Activated CD4-positive, alpha-beta T cell treated with anti-CD3 and anti-CD28 coated beads, Interleukin-2, amount 10 ng/mL, durations not matched to agents 7 days and 5 days (primary cell): ENCODE measurements at regions not wholly inside any gene's neighbourhood (a gene's known extent, or its start where the extent isn't known, plus 50 kb on each side); places are given as distances from the start of the nearest gene placed in this dataset.
"Not testable (repeated sequence)": the region's sequence is repeated elsewhere in the genome, so short reads cannot be mapped to it uniquely, and the experiment has no call there.

Experiments
- CTCF ChIA-PET: fragments of 350-600 bp; sonication (Branson Sonifier 250); formaldehyde crosslinking; loops from one replicate; lab custom pipeline; 2021; ENCODE audit warnings: antibody characterized with exemption; lab: Charles Lee
- POLR2A ChIA-PET: fragments of 350-600 bp; sonication (Branson Sonifier 250); formaldehyde crosslinking; loops from one replicate; lab custom pipeline; 2021; ENCODE audit warnings: antibody characterized with exemption; lab: Charles Lee
- DNase-seq: peaks from one replicate; pipeline ENCODE4 v3.0.0-alpha.2; 2020
- H3K27ac Mint-ChIP-seq: one replicate; pipeline ENCODE4 v1.8.0; 2021; ENCODE audit warnings: mild to moderate bottlenecking, moderate library complexity, mixed read lengths
- H3K27me3 Mint-ChIP-seq: one replicate; pipeline ENCODE4 v1.8.0; 2021; ENCODE audit warnings: mixed read lengths
- H3K36me3 Mint-ChIP-seq: one replicate; pipeline ENCODE4 v1.8.0; 2021; ENCODE audit warnings: low read depth, mixed read lengths
- H3K4me1 Mint-ChIP-seq: one replicate; pipeline ENCODE4 v1.8.0; 2021; ENCODE audit warnings: mixed read lengths
- H3K4me3 Mint-ChIP-seq: one replicate; pipeline ENCODE4 v1.8.0; 2021; ENCODE audit warnings: mild to moderate bottlenecking, moderate library complexity, mixed read lengths
- H3K9me3 Mint-ChIP-seq: one replicate; pipeline ENCODE4 v1.8.0; 2021; ENCODE audit warnings: mixed read lengths

DNA sequence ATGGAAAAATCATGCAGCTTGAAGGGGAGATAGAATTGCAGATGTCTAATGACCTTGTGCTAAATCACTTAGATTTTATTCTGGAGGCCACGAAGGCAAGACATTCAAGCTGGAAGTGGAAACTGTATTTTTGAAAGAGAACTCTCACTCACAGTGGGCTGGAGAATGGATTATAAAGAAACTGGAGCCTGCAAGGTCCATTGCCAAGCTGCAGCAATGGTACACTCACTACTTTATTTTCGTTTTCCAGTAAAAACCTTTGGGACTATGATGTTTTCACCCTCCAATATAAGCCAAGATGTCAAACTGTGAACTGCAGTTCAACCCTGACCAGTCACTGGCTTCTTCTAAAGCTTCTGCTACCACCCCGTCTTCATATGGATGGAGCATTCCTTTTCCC lies 62.0 kb downstream of the SKIDA1 start:
- Mint-ChIP-seq H3K4me1 (no peaks in the 10 kb centered on the region), H3K36me3 (no peaks in the 10 kb centered on the region), H3K27ac (no peak overlapping the region), H3K9me3 (no peaks in the 10 kb centered on the region), H3K27me3 (peaks cover 2% of the 10 kb centered on the region), H3K4me3 (no peak overlapping the region)
- DNase-seq, result no peak
- CTCF ChIA-PET, result no interaction called here
- POLR2A ChIA-PET, result no interaction called here

DNA sequence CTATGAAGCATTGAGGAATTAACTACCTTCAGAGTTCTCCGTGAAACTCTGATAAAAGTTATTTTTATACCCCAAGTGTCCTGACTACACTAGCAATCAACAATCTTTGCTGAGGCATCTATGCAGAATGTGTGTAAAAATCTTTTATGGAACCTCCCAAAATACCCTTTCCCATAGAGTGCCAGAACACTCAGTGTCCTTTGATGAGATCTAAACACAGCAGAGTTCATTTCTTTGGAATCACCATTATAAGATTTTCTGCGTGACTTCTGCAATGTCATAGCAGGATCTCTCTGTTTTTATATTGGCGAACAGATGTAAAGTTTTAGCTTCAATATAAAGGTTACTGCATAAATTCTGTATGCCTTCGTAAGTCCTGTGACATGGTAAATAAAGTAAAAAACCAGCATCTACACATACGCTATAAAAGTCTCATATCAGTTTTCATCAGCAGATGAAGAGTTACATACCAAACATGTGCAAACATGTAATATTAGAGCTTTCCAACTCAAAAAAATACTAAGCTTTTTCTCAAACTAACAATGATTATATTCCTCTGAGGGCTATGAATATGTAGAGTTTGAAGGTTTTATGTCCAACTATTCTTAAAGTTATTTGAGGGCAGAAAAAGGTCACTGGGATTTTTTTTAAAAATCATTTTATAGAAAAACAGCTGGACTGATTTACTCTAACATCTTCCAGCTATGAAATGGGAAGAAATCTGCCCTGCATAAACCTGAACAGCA lies 67.2 kb downstream of the SKIDA1 start:
- Mint-ChIP-seq H3K9me3 (no peaks in the 10 kb centered on the region), H3K4me3 (no peak overlapping the region), H3K27me3 (peaks cover 5% of the 10 kb centered on the region), H3K27ac (no peak overlapping the region), H3K4me1 (no peaks in the 10 kb centered on the region), H3K36me3 (no peaks in the 10 kb centered on the region)
- ChIA-PET CTCF (interaction anchor here (0.9 kb wide), 1 partner anchor 38 kb away, joined by 3 read pairs; no protein-coding TSS in a partner anchor), POLR2A (no interaction called here)
- no peak for DNase-seq

GRCh38 chr10:21456160-21456559 lies 69.3 kb downstream of the SKIDA1 start:
- H3K27me3 Mint-ChIP-seq, result peaks cover 2% of the 10 kb centered on the region
- no peaks in the 10 kb centered on the region for H3K4me1 Mint-ChIP-seq
- no peaks in the 10 kb centered on the region for H3K36me3 Mint-ChIP-seq
- no peak overlapping the region for H3K27ac Mint-ChIP-seq
- CTCF ChIA-PET, result no interaction called here
- no peaks in the 10 kb centered on the region for H3K9me3 Mint-ChIP-seq
- no peak overlapping the region for H3K4me3 Mint-ChIP-seq
- DNase-seq, result no peak
- POLR2A ChIA-PET, result no interaction called here

- Mint-ChIP-seq H3K4me1 (no peaks in the 10 kb centered on the region), H3K36me3 (no peaks in the 10 kb centered on the region), H3K4me3 (no peak overlapping the region), H3K9me3 (no peaks in the 10 kb centered on the region), H3K27me3 (peaks cover 2% of the 10 kb centered on the region), H3K27ac (no peak overlapping the region)
- ChIA-PET CTCF (interaction anchor here (0.6 kb wide), 1 partner anchor 618 kb away, joined by 4 read pairs; no protein-coding TSS in a partner anchor), POLR2A (no interaction called here)
- no peak for DNase-seq
Measured at GRCh38 chr10:21452203-21452602, 73.3 kb downstream of the SKIDA1 start.

GRCh38 chr10:21449288-21449966 lies 76.1 kb downstream of the SKIDA1 start:
- DNase-seq, result no peak
- H3K9me3 Mint-ChIP-seq, result no peaks in the 10 kb centered on the region
- ChIA-PET CTCF (no interaction called here), POLR2A (interaction anchor here (0.6 kb wide), 1 partner anchor 220 kb away, joined by 3 read pairs; no protein-coding TSS in a partner anchor)
- H3K4me1 Mint-ChIP-seq, result no peaks in the 10 kb centered on the region
- H3K36me3 Mint-ChIP-seq, result no peaks in the 10 kb centered on the region
- H3K4me3 Mint-ChIP-seq, result no peak overlapping the region
- H3K27ac Mint-ChIP-seq, result no peak overlapping the region
- peaks cover 2% of the 10 kb centered on the region for H3K27me3 Mint-ChIP-seq

- Mint-ChIP-seq H3K4me1 (no peaks in the 10 kb centered on the region), H3K4me3 (no peak overlapping the region), H3K36me3 (no peaks in the 10 kb centered on the region), H3K9me3 (no peaks in the 10 kb centered on the region), H3K27me3 (no peaks in the 10 kb centered on the region), H3K27ac (no peak overlapping the region)
- ChIA-PET CTCF (interaction anchor here (0.5 kb wide), 1 partner anchor 24 kb away, joined by 3 read pairs; no protein-coding TSS in a partner anchor), POLR2A (no interaction called here)
- DNase-seq, result no peak
Measured at GRCh38 chr10:21445163-21445562, 80.3 kb downstream of the SKIDA1 start.

- Mint-ChIP-seq H3K4me3 (no peak overlapping the region), H3K9me3 (no peaks in the 10 kb centered on the region), H3K27ac (no peak overlapping the region), H3K4me1 (no peaks in the 10 kb centered on the region), H3K27me3 (no peaks in the 10 kb centered on the region), H3K36me3 (no peaks in the 10 kb centered on the region)
- ChIA-PET CTCF (no interaction called here), POLR2A (no interaction called here)
- no peak for DNase-seq
Measured at GRCh38 chr10:21441625-21442024, 83.9 kb downstream of the SKIDA1 start.

DNA sequence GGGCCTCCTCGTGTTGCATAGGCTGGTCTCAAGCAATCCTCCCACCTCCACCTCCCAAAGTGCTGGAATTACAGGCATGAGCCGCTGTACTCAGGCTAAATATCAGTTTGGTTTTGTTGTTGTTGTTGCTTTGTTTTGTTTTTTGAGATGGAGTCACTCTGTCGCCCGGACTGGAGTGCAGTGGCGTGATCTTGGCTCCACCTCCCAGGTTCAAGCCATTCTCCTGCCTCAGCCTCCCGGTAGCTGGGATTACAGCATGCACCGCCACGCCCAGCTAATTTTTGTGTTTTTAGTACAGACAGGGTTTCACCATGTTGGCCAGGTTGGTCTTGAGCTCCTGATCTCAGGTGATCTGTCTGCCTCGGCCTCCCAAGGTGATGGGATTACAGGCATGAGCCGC lies 86.6 kb downstream of the SKIDA1 start:
- H3K27me3 Mint-ChIP-seq, H3K9me3 Mint-ChIP-seq, POLR2A ChIA-PET, H3K4me1 Mint-ChIP-seq, H3K36me3 Mint-ChIP-seq, H3K27ac Mint-ChIP-seq, H3K4me3 Mint-ChIP-seq, DNase-seq: not testable (repeated sequence)
- CTCF ChIA-PET, result interaction anchor here (0.6 kb wide), 1 partner anchor 328 kb away, joined by 3 read pairs; no protein-coding TSS in a partner anchor

DNA sequence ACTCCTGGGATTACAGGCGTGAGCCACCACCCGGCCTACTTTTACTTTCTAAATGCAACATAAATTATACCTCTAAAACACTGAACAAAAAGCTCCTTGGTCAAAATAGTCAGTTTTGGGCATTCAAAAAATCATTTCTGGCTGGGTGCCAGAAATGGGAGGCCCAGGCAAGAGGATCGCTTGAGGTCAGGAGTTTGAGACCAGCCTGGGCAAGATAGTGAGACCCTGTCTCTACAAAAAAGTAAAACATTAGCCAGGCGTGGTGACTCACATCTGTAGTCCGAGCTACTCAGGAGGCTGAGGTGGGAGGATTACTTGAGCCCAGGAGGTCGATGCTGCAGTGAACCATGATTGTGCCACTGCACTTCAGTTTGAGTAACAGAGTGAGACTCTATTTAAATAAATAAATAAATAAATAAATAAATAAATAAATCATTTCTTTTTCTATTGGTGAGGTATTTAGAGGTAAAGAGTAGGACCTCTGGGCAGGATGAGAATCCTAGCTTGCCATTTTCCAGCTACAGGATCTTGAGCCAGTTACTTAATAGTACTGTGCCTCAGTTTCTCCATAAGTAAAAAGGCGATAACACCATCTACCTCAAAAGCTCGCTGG lies 87.6 kb downstream of the SKIDA1 start:
- H3K4me3 Mint-ChIP-seq, result no peak overlapping the region
- H3K36me3 Mint-ChIP-seq, result no peaks in the 10 kb centered on the region
- H3K4me1 Mint-ChIP-seq, result no peaks in the 10 kb centered on the region
- DNase-seq, result no peak
- ChIA-PET CTCF (no interaction called here), POLR2A (no interaction called here)
- no peak overlapping the region for H3K27ac Mint-ChIP-seq
- no peaks in the 10 kb centered on the region for H3K27me3 Mint-ChIP-seq
- H3K9me3 Mint-ChIP-seq, result no peaks in the 10 kb centered on the region

DNA sequence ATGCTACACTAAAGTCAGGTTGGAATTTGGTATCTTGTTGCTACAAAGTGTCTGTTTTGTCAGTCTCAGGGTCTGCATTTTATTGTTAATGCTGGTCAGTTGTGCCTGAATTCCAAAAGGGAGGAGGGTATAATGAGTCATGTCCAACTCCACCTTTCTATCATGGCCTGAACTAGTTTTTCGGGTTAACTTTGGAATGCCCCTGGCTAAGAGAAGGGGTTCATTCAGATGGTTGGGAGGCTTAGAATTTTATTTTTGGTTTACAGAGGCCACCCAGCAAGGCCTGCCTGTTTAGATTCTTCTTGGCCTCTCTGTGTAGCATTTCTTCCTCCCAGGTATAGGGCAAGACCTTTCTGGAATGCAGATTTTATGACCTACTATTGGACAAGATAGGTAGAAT lies 93.2 kb downstream of the SKIDA1 start:
- ChIA-PET CTCF (no interaction called here), POLR2A (no interaction called here)
- H3K36me3 Mint-ChIP-seq, result peaks cover 4% of the 10 kb centered on the region
- peaks cover 8% of the 10 kb centered on the region for H3K9me3 Mint-ChIP-seq
- H3K4me3 Mint-ChIP-seq, result no peak overlapping the region
- H3K27me3 Mint-ChIP-seq, result no peaks in the 10 kb centered on the region
- peaks cover 4% of the 10 kb centered on the region for H3K4me1 Mint-ChIP-seq
- DNase-seq, result no peak
- no peak overlapping the region for H3K27ac Mint-ChIP-seq

- Mint-ChIP-seq H3K4me1 (peaks cover 4% of the 10 kb centered on the region), H3K4me3 (no peak overlapping the region), H3K27me3 (no peaks in the 10 kb centered on the region), H3K27ac (no peak overlapping the region), H3K36me3 (peaks cover 4% of the 10 kb centered on the region), H3K9me3 (peaks cover 9% of the 10 kb centered on the region)
- CTCF ChIA-PET, result interaction anchor here (0.7 kb wide), 1 partner anchor 102 kb away, joined by 4 read pairs; no protein-coding TSS in a partner anchor
- POLR2A ChIA-PET, result no interaction called here
- DNase-seq, result no peak
Measured at GRCh38 chr10:21431799-21432198, 93.7 kb downstream of the SKIDA1 start.

DNA sequence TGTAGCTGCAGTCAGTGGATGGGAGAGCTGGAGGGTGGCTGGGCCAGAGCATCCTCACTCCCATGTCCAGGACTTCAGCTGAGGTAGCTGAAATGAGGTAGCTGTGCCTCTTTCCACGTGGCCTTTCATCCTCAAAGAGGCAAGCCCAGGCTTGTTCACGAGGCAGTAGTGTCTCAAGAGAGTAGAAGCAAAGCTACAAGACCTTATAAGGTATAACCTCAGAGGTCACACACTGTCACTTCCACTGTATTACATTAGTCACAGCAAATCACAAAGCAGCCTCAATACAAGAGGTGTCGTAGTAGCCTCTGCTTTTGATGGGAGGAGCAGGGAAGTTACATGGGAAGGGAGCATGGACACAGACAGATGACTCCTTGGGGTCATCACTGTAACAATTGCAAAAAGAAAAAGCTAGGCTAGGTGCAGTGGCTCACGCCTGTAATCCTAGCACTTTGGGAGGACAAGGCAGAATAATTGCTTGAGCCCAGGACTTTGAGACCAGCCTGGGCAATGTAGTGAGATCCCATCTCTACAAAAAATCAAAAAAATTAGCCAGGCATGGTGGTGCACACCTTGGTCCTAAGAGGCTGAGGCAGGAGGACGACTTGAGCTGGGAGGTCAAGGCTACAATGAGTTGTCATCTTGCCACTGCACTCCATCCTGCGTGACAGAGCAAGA lies 97.5 kb downstream of the SKIDA1 start:
- peak overlapping the region; percentile 51 for H3K27ac Mint-ChIP-seq
- peaks cover 4% of the 10 kb centered on the region for H3K36me3 Mint-ChIP-seq
- DNase-seq, result no peak
- ChIA-PET POLR2A (no interaction called here), CTCF (no interaction called here)
- no peaks in the 10 kb centered on the region for H3K27me3 Mint-ChIP-seq
- H3K4me3 Mint-ChIP-seq, result no peak overlapping the region
- peaks cover 4% of the 10 kb centered on the region for H3K4me1 Mint-ChIP-seq
- H3K9me3 Mint-ChIP-seq, result peaks cover 9% of the 10 kb centered on the region
